ENCODE measurements at regions not wholly inside any gene's neighbourhood (a gene's known extent, or its start where the extent isn't known, plus 50 kb on each side); places are given as distances from the start of the nearest gene placed in this dataset.

- WGBS (ENCODE audit: insufficient coverage) = 79% methylated on average over 3 of the region's 4 CpGs
- TF ChIP-seq CTCF (IDR thresholded peaks at IDR 0.05) = no peak
- Mint-ChIP-seq H3K27ac (no peak overlapping the region), H3K9me3 (peaks cover 8 to 17% of the 10 kb centered on the region in 2 donors), H3K4me1 (no peaks in the 10 kb centered on the region), H3K4me3 (no peak overlapping the region), H3K27me3 (ENCODE audit: low read depth in 2 of 2) (no peaks in the 10 kb centered on the region), H3K36me3 (peaks cover 17% of the 10 kb centered on the region)
- intact Hi-C loops (cut with micrococcal nuclease) = no loop called here
- Histone ChIP-seq H3K27me3 (ENCODE audit: control insufficient read depth, insufficient read depth, low read length) (no peaks in the 10 kb centered on the region), H3K27ac (ENCODE audit: low read length) (no peak overlapping the region), H3K36me3 (ENCODE audit: control insufficient read depth, insufficient read depth, low read length) (no peaks in the 10 kb centered on the region), H3K9me3 (ENCODE audit: control insufficient read depth, insufficient read depth, low read length) (no peaks in the 10 kb centered on the region), H3K4me1 (ENCODE audit: control insufficient read depth, insufficient read depth, low read length) (no peaks in the 10 kb centered on the region), H3K4me3 (ENCODE audit: low read length) (no peak overlapping the region)
- ATAC-seq (no peak), DNase-seq (no peak)
Measured at GRCh38 chr6:67129780-67130179, 1422.8 kb upstream of the EYS start.

DNA sequence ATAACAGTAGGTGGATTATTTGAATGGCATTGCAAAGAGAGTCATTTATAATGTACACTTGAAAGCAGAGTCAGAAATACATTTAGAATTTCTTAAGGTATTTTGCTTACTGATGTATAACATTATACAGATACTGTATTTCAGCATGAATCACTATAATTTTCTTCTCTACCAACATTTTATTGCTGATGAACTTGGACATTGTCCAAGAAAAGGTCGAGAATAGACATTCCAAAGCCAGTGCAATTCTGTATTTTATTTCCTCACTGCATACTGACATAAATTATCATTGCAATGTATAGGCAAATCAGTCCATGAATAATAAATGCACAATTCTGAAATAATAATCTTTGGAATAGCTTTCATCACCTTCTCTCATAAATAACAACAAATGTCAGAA lies 1420.0 kb upstream of the EYS start:
- WGBS (ENCODE audit: insufficient coverage) = 80% methylated on average over 1 of the region's 1 CpG
- Mint-ChIP-seq H3K27me3 (ENCODE audit: low read depth in 2 of 2) (no peaks in the 10 kb centered on the region), H3K27ac (no peak overlapping the region), H3K4me3 (no peak overlapping the region), H3K36me3 (peaks cover 10% of the 10 kb centered on the region), H3K9me3 (peaks cover 6 to 11% of the 10 kb centered on the region in 2 donors), H3K4me1 (no peaks in the 10 kb centered on the region)
- Histone ChIP-seq H3K27me3 (ENCODE audit: control insufficient read depth, insufficient read depth, low read length) (no peaks in the 10 kb centered on the region), H3K9me3 (ENCODE audit: control insufficient read depth, insufficient read depth, low read length) (peaks cover 2% of the 10 kb centered on the region), H3K4me3 (ENCODE audit: low read length) (no peak overlapping the region), H3K4me1 (ENCODE audit: control insufficient read depth, insufficient read depth, low read length) (no peaks in the 10 kb centered on the region), H3K36me3 (ENCODE audit: control insufficient read depth, insufficient read depth, low read length) (no peaks in the 10 kb centered on the region), H3K27ac (ENCODE audit: low read length) (no peak overlapping the region)
- intact Hi-C loops (cut with micrococcal nuclease) = no loop called here
- ATAC-seq = no peak
- no peak for DNase-seq
- no peak for TF ChIP-seq CTCF (IDR thresholded peaks at IDR 0.05)

DNA sequence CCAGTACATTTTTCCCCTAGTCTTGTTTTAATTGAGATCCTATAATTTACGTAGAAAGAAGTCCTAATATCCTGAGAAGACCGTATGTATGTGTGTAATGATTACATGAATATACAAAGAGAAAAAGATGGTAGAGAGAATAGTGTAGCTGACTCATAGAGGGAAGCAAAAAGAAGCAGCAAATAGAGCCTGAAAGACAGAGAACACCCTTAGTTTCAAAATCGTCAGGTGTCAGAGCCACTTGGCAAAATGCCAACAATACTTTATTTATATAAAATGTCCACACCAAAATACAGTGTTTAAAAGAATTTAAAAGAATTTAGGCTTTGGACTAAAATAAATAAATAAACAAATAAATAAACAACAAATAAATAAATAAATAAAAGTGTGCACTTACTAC lies 1414.1 kb upstream of the EYS start:
- TF ChIP-seq CTCF (IDR thresholded peaks at IDR 0.05) = no peak
- Mint-ChIP-seq H3K9me3 (peaks cover 7 to 15% of the 10 kb centered on the region in 2 donors), H3K27me3 (ENCODE audit: low read depth in 2 of 2) (no peaks in the 10 kb centered on the region), H3K4me3 (no peak overlapping the region), H3K4me1 (no peaks in the 10 kb centered on the region), H3K36me3 (peaks cover 19% of the 10 kb centered on the region), H3K27ac (no peak overlapping the region)
- Histone ChIP-seq H3K4me3 (ENCODE audit: low read length) (no peak overlapping the region), H3K9me3 (ENCODE audit: control insufficient read depth, insufficient read depth, low read length) (peaks cover 5% of the 10 kb centered on the region), H3K27ac (ENCODE audit: low read length) (no peak overlapping the region), H3K36me3 (ENCODE audit: control insufficient read depth, insufficient read depth, low read length) (no peaks in the 10 kb centered on the region), H3K4me1 (ENCODE audit: control insufficient read depth, insufficient read depth, low read length) (no peaks in the 10 kb centered on the region), H3K27me3 (ENCODE audit: control insufficient read depth, insufficient read depth, low read length) (no peaks in the 10 kb centered on the region)
- 90% methylated on average over 2 of the region's 3 CpGs for WGBS (ENCODE audit: insufficient coverage)
- ATAC-seq (no peak), DNase-seq (no peak)
- intact Hi-C loops (cut with micrococcal nuclease) = no loop called here

DNA sequence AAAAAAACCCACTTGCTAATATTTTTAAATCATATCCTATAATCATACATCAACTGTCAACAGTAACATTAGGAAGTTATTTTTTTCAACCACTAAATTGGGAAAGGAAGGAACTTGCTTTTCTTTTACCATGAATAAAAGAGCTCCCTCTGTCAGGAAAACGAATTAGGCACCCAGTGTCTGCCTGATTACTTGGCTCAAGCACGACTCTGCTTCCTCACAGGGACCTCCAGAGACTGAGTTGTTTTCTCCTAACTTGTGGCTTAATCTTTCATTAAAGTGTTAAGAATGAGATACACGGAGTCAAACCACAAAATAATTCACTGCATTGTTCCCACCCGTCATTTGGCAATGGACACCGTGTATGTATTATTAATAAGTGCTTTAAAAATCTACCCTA lies 1405.1 kb upstream of the EYS start:
- no peak overlapping the region for H3K27ac ChIP-seq (ENCODE audit: low read length)
- H3K4me3 ChIP-seq (ENCODE audit: low read length) = no peak overlapping the region
- Mint-ChIP-seq H3K36me3 (peaks cover 4% of the 10 kb centered on the region), H3K27ac (no peak overlapping the region), H3K4me3 (no peak overlapping the region), H3K9me3 (peaks cover 8 to 9% of the 10 kb centered on the region in 2 donors), H3K27me3 (ENCODE audit: low read depth in 2 of 2) (no peaks in the 10 kb centered on the region), H3K4me1 (no peaks in the 10 kb centered on the region)
- no peaks in the 10 kb centered on the region for H3K36me3 ChIP-seq (ENCODE audit: control insufficient read depth, insufficient read depth, low read length)
- no peaks in the 10 kb centered on the region for H3K27me3 ChIP-seq (ENCODE audit: control insufficient read depth, insufficient read depth, low read length)
- DNase-seq (no peak), ATAC-seq (no peak)
- TF ChIP-seq CTCF (IDR thresholded peaks at IDR 0.05) = no peak
- WGBS (ENCODE audit: insufficient coverage) = 0% methylated on average over 2 of the region's 5 CpGs
- H3K9me3 ChIP-seq (ENCODE audit: control insufficient read depth, insufficient read depth, low read length) = no peaks in the 10 kb centered on the region
- intact Hi-C loops (cut with micrococcal nuclease) = no loop called here
- H3K4me1 ChIP-seq (ENCODE audit: control insufficient read depth, insufficient read depth, low read length) = no peaks in the 10 kb centered on the region
